H1 (cell line): ENCODE measurements at regions not wholly inside any gene's neighbourhood (a gene's known extent, or its start where the extent isn't known, plus 50 kb on each side); places are given as distances from the start of the nearest gene placed in this dataset.

Experiments used
- CTCF ChIA-PET: fragments of 300-600 bp; sonication (Branson Sonifier 250); formaldehyde crosslinking; loops from one replicate; lab custom pipeline; 2021; ENCODE audit not compliant: partially characterized antibody; lab: Charles Lee
- POLR2A ChIA-PET: fragments of 300-600 bp; sonication (Branson Sonifier 250); formaldehyde crosslinking; loops from one replicate; lab custom pipeline; 2021; ENCODE audit warnings: inconsistent platforms; ENCODE audit not compliant: partially characterized antibody; lab: Charles Lee
- DNase-seq, 2 experiments: peaks; one replicate each; pipeline versions ENCODE4 v3.0.0 to v3.0.0-alpha.2; 2010 to 2022; ENCODE audit warnings: low spot score in 2 of 2, low read depth in 1 of 2, mixed read lengths in 1 of 2
- FAIRE-seq: peaks from 2 replicates; lab custom pipeline; 2011; peaks lifted over from hg19 to GRCh38; lab: Jason Lieb, UNC
- H2AFZ ChIP-seq: 2 replicates; pipeline ENCODE4 v1.8.1; 2012; ENCODE audit warnings: low read length, inconsistent platforms
- H2AK5ac ChIP-seq: 2 replicates; pipeline ENCODE4 v1.6.1; 2013; ENCODE audit warnings: low read depth, low read length
- H2BK120ac ChIP-seq: replicated peaks from 2 replicates; pipeline ENCODE3; 2013; ENCODE audit warnings: low read depth, low read length, inconsistent platforms
- H2BK12ac ChIP-seq: 2 replicates; pipeline ENCODE4 v1.6.1; 2013; ENCODE audit warnings: low read depth, low read length
- H2BK15ac ChIP-seq: 2 replicates; pipeline ENCODE4 v1.6.1; 2013; ENCODE audit warnings: low read length
- H2BK20ac ChIP-seq: 2 replicates; pipeline ENCODE4 v1.6.1; 2013; ENCODE audit warnings: low read length
- H2BK5ac ChIP-seq: 2 replicates; pipeline ENCODE4 v1.6.1; 2013; ENCODE audit warnings: low read depth, low read length
- H3K14ac ChIP-seq: 2 replicates; pipeline ENCODE4 v1.6.1; 2013; ENCODE audit warnings: inconsistent platforms; ENCODE audit not compliant: insufficient read length
- H3K18ac ChIP-seq: 2 replicates; pipeline ENCODE4 v1.6.1; 2013; ENCODE audit warnings: low read length; ENCODE audit errors: extremely low read depth
- H3K23ac ChIP-seq: 2 replicates; pipeline ENCODE4 v1.6.1; 2013; ENCODE audit warnings: inconsistent platforms; ENCODE audit not compliant: insufficient read length
- H3K23me2 ChIP-seq: 2 replicates; pipeline ENCODE4 v1.6.1; 2013; ENCODE audit warnings: low read depth, low read length
- H3K27ac ChIP-seq: 2 replicates; pipeline ENCODE4 v1.6.1; 2011; ENCODE audit warnings: low read depth, low read length, inconsistent platforms
- H3K27me3 ChIP-seq, 4 experiments: replicated peaks in 1 of 4; 1 replicate in 1 of 4; 2 replicates in 3 of 4; pipeline versions ENCODE4 v1.6.1 to v1.8.1; 2011 to 2013; ENCODE audit warnings: low read length in 3 of 4, mild to moderate bottlenecking in 3 of 4, inconsistent platforms in 2 of 4, mixed read lengths in 2 of 4, moderate library complexity in 1 of 4; ENCODE audit not compliant: control insufficient read depth in 3 of 4, insufficient read depth in 3 of 4; ENCODE audit errors: extremely low read depth in 1 of 4
- H3K36me3 ChIP-seq, 4 experiments: 2 replicates each; pipeline versions ENCODE4 v1.6.1 to v1.8.1; 2011 to 2013; ENCODE audit warnings: mild to moderate bottlenecking in 4 of 4, low read length in 3 of 4, moderate library complexity in 2 of 4, control low read depth in 1 of 4, inconsistent platforms in 1 of 4; ENCODE audit not compliant: insufficient read depth in 4 of 4, control insufficient read depth in 2 of 4
- H3K4ac ChIP-seq: replicated peaks from 2 replicates; pipeline ENCODE3; 2013; ENCODE audit warnings: low read length, low read depth, mixed read lengths, inconsistent platforms; ENCODE audit not compliant: insufficient read length
- H3K4me1 ChIP-seq, 4 experiments: replicated peaks in 1 of 4; 1 replicate in 1 of 4; 2 replicates in 3 of 4; pipeline versions ENCODE4 v1.6.1 to v1.8.1; 2011 to 2013; ENCODE audit warnings: low read length in 3 of 4, inconsistent platforms in 2 of 4, mixed read lengths in 1 of 4; ENCODE audit not compliant: insufficient read depth in 4 of 4, control insufficient read depth in 3 of 4
- H3K4me2 ChIP-seq, 2 experiments: 2 replicates each; pipeline versions ENCODE4 v1.6.1 to v1.8.1; 2011 to 2013; ENCODE audit warnings: low read depth in 2 of 2, low read length in 2 of 2, control low read depth in 1 of 2, inconsistent platforms in 1 of 2, mild to moderate bottlenecking in 1 of 2; ENCODE audit not compliant: insufficient read depth in 1 of 2
- H3K4me3 ChIP-seq, 4 experiments: fragments of 200-600, 300-600 bp in 1 of 4; sonication (generic), shearing (Covaris generic), sonication (Bioruptor Twin) in 1 of 4; 2 replicates each; pipeline versions ENCODE4 v1.5.1 to v1.8.1; 2011 to 2016; ENCODE audit warnings: low read length in 4 of 4, low read depth in 3 of 4, control low read depth in 2 of 4, inconsistent platforms in 2 of 4, mild to moderate bottlenecking in 2 of 4, mixed read lengths in 1 of 4, moderate library complexity in 1 of 4; ENCODE audit not compliant: insufficient read depth in 2 of 4; ENCODE audit errors: extremely low read depth in 1 of 4
- H3K56ac ChIP-seq: replicated peaks from 2 replicates; pipeline ENCODE3; 2013; ENCODE audit warnings: low read depth, mild to moderate bottlenecking, mixed read lengths, low read length, inconsistent platforms; ENCODE audit not compliant: insufficient read length
- H3K79me1 ChIP-seq: 2 replicates; pipeline ENCODE4 v1.6.1; 2013; ENCODE audit warnings: low read depth, low read length, control low read depth
- H3K79me2 ChIP-seq, 2 experiments: 2 replicates each; pipeline versions ENCODE4 v1.6.1 to v1.8.1; 2012 to 2013; ENCODE audit warnings: low read length in 2 of 2, mild to moderate bottlenecking in 2 of 2, inconsistent platforms in 1 of 2; ENCODE audit not compliant: insufficient read depth in 2 of 2, control insufficient read depth in 1 of 2
- H3K9ac ChIP-seq, 4 experiments: replicated peaks in 1 of 4; 1 replicate in 1 of 4; 2 replicates in 3 of 4; pipeline versions ENCODE4 v1.6.1 to v1.8.1; 2011 to 2013; ENCODE audit warnings: low read depth in 3 of 4, low read length in 3 of 4, control low read depth in 2 of 4, mild to moderate bottlenecking in 2 of 4, moderate library complexity in 2 of 4, inconsistent platforms in 1 of 4; ENCODE audit errors: extremely low read depth in 1 of 4
- H3K9me3 ChIP-seq, 2 experiments: 2 replicates each; pipeline versions ENCODE4 v1.6.1 to v1.8.1; 2012 to 2013; ENCODE audit warnings: mild to moderate bottlenecking in 2 of 2, moderate library complexity in 2 of 2, control low read depth in 1 of 2, inconsistent platforms in 1 of 2, low read depth in 1 of 2, low read length in 1 of 2, mixed read lengths in 1 of 2; ENCODE audit not compliant: insufficient read depth in 2 of 2
- H4K20me1 ChIP-seq, 2 experiments: replicated peaks in 1 of 2; 2 replicates each; pipeline versions ENCODE3 to v1.8.1; 2011 to 2013; ENCODE audit warnings: inconsistent platforms in 2 of 2, low read length in 2 of 2, mild to moderate bottlenecking in 1 of 2; ENCODE audit not compliant: insufficient read depth in 2 of 2, control insufficient read depth in 1 of 2
- H4K5ac ChIP-seq: 2 replicates; pipeline ENCODE4 v1.6.1; 2013; ENCODE audit warnings: low read length, low read depth, mixed read lengths, inconsistent platforms; ENCODE audit not compliant: insufficient read length
- H4K8ac ChIP-seq: 2 replicates; pipeline ENCODE4 v1.8.0; 2013; ENCODE audit warnings: mild to moderate bottlenecking, moderate library complexity, low read length, inconsistent platforms; ENCODE audit not compliant: insufficient read depth; ENCODE audit errors: extremely low read depth
- H4K91ac ChIP-seq: replicated peaks from 2 replicates; pipeline ENCODE3; 2013; ENCODE audit warnings: low read length, mixed read lengths, inconsistent platforms; ENCODE audit not compliant: insufficient read length
- CBX5 ChIP-seq: fragments of 300-800, 300-1000 bp; sonication (generic); IDR thresholded peaks from 2 replicates; pipeline ENCODE4 v1.7.1; 2016; ENCODE audit warnings: antibody characterized with exemption, low read length, low read depth
- CBX8 ChIP-seq: fragments of 300-800, 300-1000 bp; sonication (generic); IDR thresholded peaks from 2 replicates; pipeline ENCODE4 v1.7.1; 2016; ENCODE audit warnings: low read depth, low read length, borderline replicate concordance
- CEBPB ChIP-seq: IDR thresholded peaks from 2 replicates; pipeline ENCODE4 v1.6.1; 2012; ENCODE audit warnings: low read depth, low read length
- CHD2 ChIP-seq: IDR thresholded peaks from 2 replicates; pipeline ENCODE4 v1.6.1; 2012; ENCODE audit warnings: low read length, improper control_type of control experiment
- CTBP2 ChIP-seq: IDR thresholded peaks from 2 replicates; pipeline ENCODE4 v1.7.0; 2011; ENCODE audit warnings: borderline replicate concordance, mild to moderate bottlenecking, moderate library complexity, mixed read lengths, low read length; ENCODE audit not compliant: insufficient read depth, insufficient read length
- GTF2F1 ChIP-seq: IDR thresholded peaks from 2 replicates; pipeline ENCODE4 v1.6.1; 2012; ENCODE audit warnings: low read depth, low read length, improper control_type of control experiment, borderline replicate concordance
- HDAC6 ChIP-seq: IDR thresholded peaks from one replicate; pipeline ENCODE4 v1.7.1; 2012; ENCODE audit warnings: low read depth, mild to moderate bottlenecking, inconsistent platforms, low read length, moderate library complexity
- KDM5A ChIP-seq: fragments of 200-600 bp; IDR thresholded peaks from 2 replicates; pipeline ENCODE4 v1.7.1; 2012; ENCODE audit warnings: mild to moderate bottlenecking, low read length, inconsistent platforms, mixed read lengths
- PHF8 ChIP-seq: fragments of 200-600 bp; sonication (generic); conservative IDR thresholded peaks from 2 replicates; pipeline ENCODE4 v1.7.1; 2012; ENCODE audit warnings: low read depth, mild to moderate bottlenecking, inconsistent platforms, low read length, moderate library complexity
- POLR2AphosphoS5 ChIP-seq: IDR thresholded peaks from 2 replicates; pipeline ENCODE4 v1.6.1; 2011; ENCODE audit warnings: low read depth, low read length
- POU5F1 ChIP-seq: IDR thresholded peaks from 2 replicates; pipeline ENCODE4 v1.6.1; 2011; ENCODE audit warnings: low read depth, mild to moderate bottlenecking, low read length, moderate library complexity
- TAF1 ChIP-seq: IDR thresholded peaks from 2 replicates; pipeline ENCODE4 v1.6.1; 2011; ENCODE audit warnings: mild to moderate bottlenecking, low read depth, low read length
- TAF7 ChIP-seq: optimal IDR thresholded peaks from 2 replicates; pipeline ENCODE3; 2011; ENCODE audit warnings: low read depth, mild to moderate bottlenecking, inconsistent platforms, low read length, moderate library complexity, borderline replicate concordance
- TEAD4 ChIP-seq: IDR thresholded peaks from 2 replicates; pipeline ENCODE4 v1.6.1; 2012; ENCODE audit warnings: low read depth, low read length, inconsistent platforms, mixed read lengths
- WGBS, 2 experiments: shearing (Covaris generic) in 1 of 2; methylation state at CpG; one replicate each; pipeline versions ENCODE4 v1.1.6 to v1.1.7; 2013 to 2015; ENCODE audit warnings: low lambda C conversion rate in 2 of 2, mixed read lengths in 2 of 2, inconsistent platforms in 1 of 2, low coverage in 1 of 2, missing lambda C conversion rate in 1 of 2; ENCODE audit not compliant: insufficient replicate concordance in 2 of 2, insufficient coverage in 1 of 2, insufficient read length in 1 of 2; ENCODE audit errors: extremely low coverage in 1 of 2, missing lambda C conversion rate in 1 of 2; 5-methylcytosine and 5-hydroxymethylcytosine counted together

- H3K4me1 ChIP-seq: peaks cover 2 to 14% (median 6%) of the 10 kb centered on the region in 4 experiments; a peak in 6 of 7 replicates
- no peak overlapping the region for H3K4me2 ChIP-seq
- no peak overlapping the region for H3K4me3 ChIP-seq
- H3K36me3 ChIP-seq: no peaks in the 10 kb centered on the region
- no peak overlapping the region for H3K9ac ChIP-seq
- no peak overlapping the region for H2BK15ac ChIP-seq
- no peak overlapping the region for H2AFZ ChIP-seq
- FAIRE-seq (no peak), DNase-seq (no peak)
- no peak overlapping the region for H3K14ac ChIP-seq
- H3K79me1 ChIP-seq: no peaks in the 10 kb centered on the region
- H3K27ac ChIP-seq: no peak overlapping the region
- H2BK5ac ChIP-seq: no peak overlapping the region
- H4K91ac ChIP-seq: no peak overlapping the region
- no peak overlapping the region for H2AK5ac ChIP-seq
- CTCF ChIA-PET: interaction anchor here (0.6 to 16.6 kb wide), 41 partner anchors 8 to 572 kb away, joined by 3 to 162 read pairs (median 10); partner anchors contain the start of gene KCNA1
- no peak overlapping the region for H4K8ac ChIP-seq
- no peak overlapping the region for H3K4ac ChIP-seq
- H2BK120ac ChIP-seq: no peak overlapping the region
- no peaks in the 10 kb centered on the region; the same call in 1 of the 2 replicates for H3K23me2 ChIP-seq
- no peak overlapping the region for H3K56ac ChIP-seq
- no peaks in the 10 kb centered on the region for H4K20me1 ChIP-seq
- H3K27me3 ChIP-seq: peaks cover 0 to 13% (median 6%) of the 10 kb centered on the region in 4 experiments; a peak in 4 of 7 replicates
- no peak overlapping the region for H2BK20ac ChIP-seq
- no peak overlapping the region for H2BK12ac ChIP-seq
- WGBS, 2 experiments: 69% methylated on average over 5 of the region's 5 CpGs; no CpG with 5 or more reads in 1 of the 2 experiments
- H3K18ac ChIP-seq: no peak overlapping the region
- no peaks in the 10 kb centered on the region for H3K9me3 ChIP-seq
- H3K79me2 ChIP-seq: no peaks in the 10 kb centered on the region
- no peak overlapping the region for H3K23ac ChIP-seq
- POLR2A ChIA-PET: no interaction called here
- H4K5ac ChIP-seq: no peak overlapping the region
- TF ChIP-seq CTBP2: no peak
- no peak for TF ChIP-seq TAF7
- TF ChIP-seq GTF2F1: no peak
- no peak for TF ChIP-seq TAF1
- no peak for TF ChIP-seq POLR2AphosphoS5
- no peak for TF ChIP-seq POU5F1
- no peak for TF ChIP-seq TEAD4
- TF ChIP-seq CBX8: no peak
- no peak for TF ChIP-seq KDM5A
- no peak for TF ChIP-seq CEBPB
- TF ChIP-seq HDAC6: no peak
- no peak for TF ChIP-seq CHD2
- no peak for TF ChIP-seq PHF8
- TF ChIP-seq CBX5: no peak
Measured at GRCh38 chr12:4856596-4856995, 53.1 kb upstream of the KCNA1 start.
